Smooth muscle cell (in vitro differentiated cells): ENCODE measurements at regions not wholly inside any gene's neighbourhood (a gene's known extent, or its start where the extent isn't known, plus 50 kb on each side); places are given as distances from the start of the nearest gene placed in this dataset.

Experiments
- DNase-seq: peaks from one replicate; lab custom pipeline; 2025; ENCODE audit not compliant: unreplicated experiment; lab: John Stamatoyannopoulos, UW
- H2AFZ ChIP-seq: fragments of 200-600 bp; sonication (generic); 2 replicates; pipeline ENCODE4 v1.6.0; 2016; ENCODE audit warnings: antibody characterized with exemption, low read depth, mild to moderate bottlenecking
- H3F3A ChIP-seq: fragments of 200-600 bp; sonication (generic); 2 replicates; pipeline ENCODE4 v1.6.0; 2017; ENCODE audit warnings: antibody characterized with exemption, low read depth
- H3K27ac ChIP-seq: fragments of 200-600 bp; sonication (generic); 2 replicates; pipeline ENCODE4 v1.5.1; 2016; ENCODE audit warnings: low read depth, mild to moderate bottlenecking
- H3K27me3 ChIP-seq: fragments of 200-600 bp; sonication (generic); 2 replicates; pipeline ENCODE4 v1.6.1; 2016; ENCODE audit warnings: low read depth, mild to moderate bottlenecking
- H3K36me3 ChIP-seq: fragments of 200-600 bp; sonication (generic); 2 replicates; pipeline ENCODE4 v1.5.1; 2016; ENCODE audit warnings: low read depth
- H3K4me1 ChIP-seq: fragments of 200-600 bp; sonication (generic); 2 replicates; pipeline ENCODE4 v1.5.1; 2016; ENCODE audit warnings: low read depth
- H3K4me2 ChIP-seq: fragments of 200-600 bp; sonication (generic); 2 replicates; pipeline ENCODE4 v1.6.0; 2016; ENCODE audit warnings: mild to moderate bottlenecking
- H3K4me3 ChIP-seq: fragments of 200-600 bp; sonication (generic); 2 replicates; pipeline ENCODE4 v1.5.1; 2016; ENCODE audit warnings: mild to moderate bottlenecking
- H3K79me2 ChIP-seq: fragments of 200-600 bp; sonication (generic); 2 replicates; pipeline ENCODE4 v1.6.0; 2016; ENCODE audit warnings: low read depth, mild to moderate bottlenecking
- H3K9ac ChIP-seq: fragments of 200-600 bp; sonication (generic); 2 replicates; pipeline ENCODE4 v1.6.0; 2016; ENCODE audit warnings: low read depth
- H3K9me3 ChIP-seq: fragments of 200-600 bp; sonication (generic); replicated peaks from 2 replicates; pipeline ENCODE4 v1.5.1; 2016; ENCODE audit warnings: low read depth
- H4K20me1 ChIP-seq: fragments of 200-600 bp; sonication (generic); 2 replicates; pipeline ENCODE4 v1.6.0; 2016; ENCODE audit warnings: low read depth
- CTCF ChIP-seq: fragments of 200-600 bp; sonication (generic); IDR thresholded peaks from 2 replicates; pipeline ENCODE4 v1.5.1; 2017; ENCODE audit warnings: borderline replicate concordance, mild to moderate bottlenecking, antibody characterized with exemption; ENCODE audit not compliant: insufficient read depth, poor library complexity, severe bottlenecking
- WGBS: methylation state at CpG from one replicate; pipeline ENCODE4 v1.1.7; 2016; ENCODE audit warnings: low lambda C conversion rate; 5-methylcytosine and 5-hydroxymethylcytosine counted together

- H3K4me2 ChIP-seq: peak overlapping the region; percentile 54
- DNase-seq: no peak
- no peaks in the 10 kb centered on the region for H3K27me3 ChIP-seq
- peak overlapping the region; percentile 13 for H2AFZ ChIP-seq
- H3K9me3 ChIP-seq: no peaks in the 10 kb centered on the region
- H3K4me1 ChIP-seq: no peaks in the 10 kb centered on the region
- no peaks in the 10 kb centered on the region for H3F3A ChIP-seq
- H3K27ac ChIP-seq: peak overlapping the region; percentile 46
- no peak overlapping the region for H3K9ac ChIP-seq
- H3K4me3 ChIP-seq: no peak overlapping the region
- no peak for TF ChIP-seq CTCF
- no peaks in the 10 kb centered on the region for H3K36me3 ChIP-seq
- WGBS: 64% methylated on average over 2 of the region's 2 CpGs
- no peaks in the 10 kb centered on the region for H3K79me2 ChIP-seq
- no peaks in the 10 kb centered on the region for H4K20me1 ChIP-seq
Observed at GRCh38 chr7:113796557-113796956, 122.3 kb downstream of the PPP1R3A start.

- Histone ChIP-seq H2AFZ (no peak overlapping the region), H4K20me1 (no peaks in the 10 kb centered on the region), H3K9me3 (no peaks in the 10 kb centered on the region), H3K79me2 (no peaks in the 10 kb centered on the region), H3K27ac (no peak overlapping the region), H3K4me1 (no peaks in the 10 kb centered on the region), H3K36me3 (no peaks in the 10 kb centered on the region), H3K4me3 (no peak overlapping the region), H3F3A (no peaks in the 10 kb centered on the region), H3K9ac (no peak overlapping the region), H3K27me3 (no peaks in the 10 kb centered on the region), H3K4me2 (no peak overlapping the region)
- no peak for TF ChIP-seq CTCF
- 96% methylated on average over 1 of the region's 1 CpG for WGBS
- DNase-seq: no peak
Observed at GRCh38 chr7:113794573-113794972, 124.2 kb downstream of the PPP1R3A start.

- Histone ChIP-seq H3K36me3 (no peaks in the 10 kb centered on the region), H3K9ac (no peak overlapping the region), H3K79me2 (no peaks in the 10 kb centered on the region), H3K4me3 (no peak overlapping the region), H3K9me3 (no peaks in the 10 kb centered on the region), H4K20me1 (no peaks in the 10 kb centered on the region), H2AFZ (no peak overlapping the region), H3K4me1 (no peaks in the 10 kb centered on the region), H3K27ac (no peak overlapping the region), H3K4me2 (no peak overlapping the region), H3F3A (no peaks in the 10 kb centered on the region), H3K27me3 (no peaks in the 10 kb centered on the region)
- 77% methylated on average over 3 of the region's 3 CpGs for WGBS
- no peak for DNase-seq
- no peak for TF ChIP-seq CTCF
Observed at GRCh38 chr7:113793171-113793570, 125.6 kb downstream of the PPP1R3A start.

GRCh38 chr7:113790025-113790424 lies 128.8 kb downstream of the PPP1R3A start:
- H3K4me2 ChIP-seq: no peak overlapping the region
- no peak overlapping the region for H3K9ac ChIP-seq
- H3F3A ChIP-seq: no peaks in the 10 kb centered on the region
- no peak for DNase-seq
- no peak for TF ChIP-seq CTCF
- H2AFZ ChIP-seq: no peak overlapping the region
- WGBS: 81% methylated on average over 4 of the region's 4 CpGs
- H3K27ac ChIP-seq: no peak overlapping the region
- no peaks in the 10 kb centered on the region for H3K79me2 ChIP-seq
- no peaks in the 10 kb centered on the region for H3K27me3 ChIP-seq
- no peaks in the 10 kb centered on the region for H3K4me1 ChIP-seq
- no peaks in the 10 kb centered on the region for H3K9me3 ChIP-seq
- H3K4me3 ChIP-seq: no peak overlapping the region
- no peaks in the 10 kb centered on the region for H4K20me1 ChIP-seq
- H3K36me3 ChIP-seq: no peaks in the 10 kb centered on the region
